NCI-H1417 (cell line): ENCODE measurements at regions not wholly inside any gene's neighbourhood (a gene's known extent, or its start where the extent isn't known, plus 50 kb on each side); places are given as distances from the start of the nearest gene placed in this dataset.
"Not testable (repeated sequence)": the region's sequence is repeated elsewhere in the genome, so short reads cannot be mapped to it uniquely, and the experiment has no call there.

Experiments
- DNase-seq, 3 experiments: peaks; one replicate each; lab custom pipeline; 2025; lab: John Stamatoyannopoulos, UW

- no peak for DNase-seq
These were observed 98.9 kb upstream of the GSE1 start for GRCh38 chr16:85514295-85514597.

GRCh38 chr16:85514598-85515318 lies 98.4 kb upstream of the GSE1 start:
- DNase-seq = peak in 1 of 3 experiments; percentile 44

- DNase-seq = no peak
These were observed 97.8 kb upstream of the GSE1 start for GRCh38 chr16:85515319-85515745.

GRCh38 chr16:85515830-85516397 lies 97.2 kb upstream of the GSE1 start:
- peak in 2 of 3 experiments; percentile 20 to 44 for DNase-seq

GRCh38 chr16:85517154-85517553 lies 96.0 kb upstream of the GSE1 start:
- no peak for DNase-seq

- DNase-seq = no peak
These were observed 95.5 kb upstream of the GSE1 start for GRCh38 chr16:85517563-85518179.

GRCh38 chr16:85518398-85519049 lies 94.6 kb upstream of the GSE1 start:
- no peak for DNase-seq

GRCh38 chr16:85519050-85519440 lies 94.1 kb upstream of the GSE1 start:
- DNase-seq = not testable (repeated sequence)

GRCh38 chr16:85519540-85520231 lies 93.4 kb upstream of the GSE1 start:
- DNase-seq = no peak

GRCh38 chr16:85520853-85521521 lies 92.1 kb upstream of the GSE1 start:
- peak in 1 of 3 experiments; percentile 7 for DNase-seq

- DNase-seq = peak in 1 of 3 experiments; percentile 21
These were observed 91.4 kb upstream of the GSE1 start for GRCh38 chr16:85521552-85522307.

- DNase-seq = no peak
These were observed 90.7 kb upstream of the GSE1 start for GRCh38 chr16:85522308-85522841.

GRCh38 chr16:85522842-85523601 lies 90.1 kb upstream of the GSE1 start:
- DNase-seq = peak; percentile 12 to 79 (median 64)

- DNase-seq = peak in 2 of 3 experiments; percentile 75 to 86
These were observed 89.3 kb upstream of the GSE1 start for GRCh38 chr16:85523602-85524364.

GRCh38 chr16:85524365-85524629 lies 88.8 kb upstream of the GSE1 start:
- DNase-seq = no peak

- DNase-seq = peak in 2 of 3 experiments; percentile 79 to 92
These were observed 88.3 kb upstream of the GSE1 start for GRCh38 chr16:85524630-85525419.

- no peak for DNase-seq
These were observed 87.5 kb upstream of the GSE1 start for GRCh38 chr16:85525420-85526184.
